Mammary epithelial cell (primary cell): ENCODE measurements at regions not wholly inside any gene's neighbourhood (a gene's known extent, or its start where the extent isn't known, plus 50 kb on each side); places are given as distances from the start of the nearest gene placed in this dataset.

Experiments used
- CTCF ChIP-seq, 2 donors: IDR thresholded peaks in 1 of 2; conservative IDR thresholded peaks in 1 of 2; 2 replicates each; pipeline ENCODE4 v1.5.1; 2011 to 2012; ENCODE audit warnings: inconsistent platforms in 2 of 2, low read length in 2 of 2, mild to moderate bottlenecking in 2 of 2, control low read depth in 1 of 2, low read depth in 1 of 2; ENCODE audit not compliant: insufficient read depth in 1 of 2; ENCODE audit errors: extremely low read depth in 1 of 2
- EZH2 ChIP-seq: IDR thresholded peaks from 2 replicates; pipeline ENCODE4 v1.6.1; 2012; ENCODE audit warnings: low read length, inconsistent platforms, borderline replicate concordance

- TF ChIP-seq CTCF (conservative IDR thresholded peaks at IDR 0.05 in 1 of 2, IDR thresholded peaks at IDR 0.05 in 1 of 2; ENCODE audit: extremely low read depth in 1 of 2, insufficient read depth in 1 of 2, low read depth in 1 of 2, low read length in 2 of 2) (no peak), EZH2 (no peak)
These were observed 1336.3 kb upstream of the AGA start for GRCh38 chr4:178778496-178778895.
